OCI-LY7 (cell line): ENCODE measurements at regions not wholly inside any gene's neighbourhood (a gene's known extent, or its start where the extent isn't known, plus 50 kb on each side); places are given as distances from the start of the nearest gene placed in this dataset.

Experiments
- CTCF ChIP-seq: fragments of 200-600 bp; sonication (generic); conservative IDR thresholded peaks from 2 replicates; pipeline ENCODE4 v1.5.1; 2014; ENCODE audit warnings: mild to moderate bottlenecking, antibody characterized with exemption, low read length, moderate library complexity, mixed read lengths
- EZH2phosphoT487 ChIP-seq: fragments of 200-600 bp; sonication (generic); IDR thresholded peaks from 2 replicates; pipeline ENCODE4 v1.6.1; 2018; ENCODE audit warnings: low read depth, borderline replicate concordance, mild to moderate bottlenecking, mixed run types, antibody characterized with exemption, low read length, moderate library complexity, mixed read lengths

DNA sequence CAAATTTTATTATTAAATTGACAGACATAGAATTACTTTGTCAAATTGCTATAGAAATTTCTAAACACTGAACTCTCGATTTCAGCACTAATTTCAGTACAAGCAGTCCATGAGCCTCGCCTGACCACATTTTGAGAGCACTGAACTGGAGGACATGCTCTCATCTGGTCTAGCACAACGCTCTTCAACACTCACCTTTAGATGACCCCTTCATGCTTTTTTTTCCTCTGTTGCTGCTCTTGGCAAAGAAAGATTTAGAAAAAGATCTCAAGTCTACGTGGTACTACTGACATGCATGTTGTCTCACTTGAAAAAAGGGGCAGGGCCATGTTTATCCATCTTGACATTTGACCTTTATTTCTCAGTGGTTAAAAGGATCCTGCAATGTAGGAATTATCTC is 981.5 kb downstream of the DIAPH3 start:
- TF ChIP-seq CTCF (no peak), EZH2phosphoT487 (no peak)
